DMS153 treated with DMSO at 0.1 percent for 48 hours (cell line): ENCODE measurements at regions not wholly inside any gene's neighbourhood (a gene's known extent, or its start where the extent isn't known, plus 50 kb on each side); places are given as distances from the start of the nearest gene placed in this dataset.

ENCODE experiments used
- DNase-seq: peaks from one replicate; lab custom pipeline; 2025; ENCODE audit not compliant: unreplicated experiment; lab: John Stamatoyannopoulos, UW

DNA sequence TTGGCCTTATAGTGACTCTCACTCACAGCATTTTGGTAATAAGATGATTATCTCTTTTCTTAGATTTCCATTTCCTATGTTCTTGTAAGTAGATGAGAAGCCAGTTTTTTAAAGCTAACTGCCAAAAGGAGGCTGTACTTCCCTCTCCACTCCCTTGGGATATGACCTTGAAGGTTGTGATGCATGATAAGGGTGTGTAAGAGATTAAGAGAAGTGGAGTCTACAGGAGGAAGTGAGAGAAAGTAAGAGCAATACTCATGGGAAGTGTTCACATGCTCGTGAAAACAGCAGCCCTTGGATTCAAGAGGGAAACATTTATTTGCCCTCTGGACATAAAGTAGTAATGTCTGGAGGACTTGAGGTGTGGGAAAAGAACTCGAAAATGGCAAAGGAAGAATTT lies 171.5 kb downstream of the EVA1A start:
- no peak for DNase-seq

DNA sequence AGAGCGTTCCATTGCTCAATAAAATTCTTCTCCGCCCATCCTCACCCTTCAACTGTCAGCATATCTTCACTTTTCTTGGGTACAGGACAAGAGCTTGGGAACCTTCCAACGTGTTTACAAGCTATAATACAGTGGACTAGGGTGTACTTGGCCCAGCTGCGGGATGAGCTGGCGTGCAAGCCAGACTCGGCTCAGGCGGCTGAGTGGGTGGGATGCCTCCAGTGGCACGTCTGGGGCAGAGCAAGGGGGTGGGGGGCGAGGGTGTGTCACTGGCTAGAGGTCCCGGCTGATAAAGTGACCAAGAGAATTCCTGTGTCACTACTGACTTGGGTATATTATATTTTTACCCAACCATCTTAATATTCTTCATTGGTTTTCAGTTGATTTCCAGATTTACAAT lies 179.7 kb downstream of the EVA1A start:
- no peak for DNase-seq

- no peak for DNase-seq
These were observed 180.3 kb upstream of the TACR1 start for GRCh38 chr2:75379476-75380210.

- no peak for DNase-seq
These were observed 176.6 kb upstream of the TACR1 start for GRCh38 chr2:75375646-75376582.

DNA sequence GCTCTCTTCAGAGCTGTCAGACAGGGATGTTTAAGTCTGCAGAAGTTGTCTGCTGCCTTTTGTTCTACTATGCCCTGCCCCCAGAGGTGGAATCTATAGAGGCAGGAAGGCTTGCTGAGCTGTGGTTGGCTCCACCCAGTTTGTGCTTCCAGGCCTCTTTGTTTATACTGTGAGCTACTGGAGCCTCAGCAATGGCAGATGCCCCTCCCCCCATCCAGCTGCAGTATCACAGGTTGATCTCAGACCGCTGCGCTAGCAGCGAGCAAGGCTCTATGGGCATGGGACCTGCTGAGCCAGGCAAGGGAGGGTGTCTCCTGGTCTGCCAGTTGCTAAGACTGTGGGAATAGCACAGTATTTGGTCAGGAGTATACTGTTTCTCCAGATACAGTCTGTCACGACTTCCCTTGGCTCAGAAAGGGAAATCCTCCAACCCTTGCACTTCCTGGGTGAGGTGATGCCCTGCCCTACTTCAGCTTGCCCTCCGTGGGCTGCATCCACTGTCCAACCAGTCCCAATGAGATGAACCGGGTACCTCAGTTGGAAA lies 175.2 kb upstream of the TACR1 start:
- DNase-seq, result peak; percentile 13

GRCh38 chr2:75367401-75367800 lies 168.1 kb upstream of the TACR1 start:
- DNase-seq, result peak; percentile 63

- no peak for DNase-seq
These were observed 162.2 kb upstream of the TACR1 start for GRCh38 chr2:75361486-75361885.

- no peak for DNase-seq
These were observed 161.6 kb upstream of the TACR1 start for GRCh38 chr2:75360945-75361344.

GRCh38 chr2:75356865-75357264 lies 157.5 kb upstream of the TACR1 start:
- DNase-seq, result no peak

- no peak for DNase-seq
These were observed 153.8 kb upstream of the TACR1 start for GRCh38 chr2:75353131-75353530.

DNA sequence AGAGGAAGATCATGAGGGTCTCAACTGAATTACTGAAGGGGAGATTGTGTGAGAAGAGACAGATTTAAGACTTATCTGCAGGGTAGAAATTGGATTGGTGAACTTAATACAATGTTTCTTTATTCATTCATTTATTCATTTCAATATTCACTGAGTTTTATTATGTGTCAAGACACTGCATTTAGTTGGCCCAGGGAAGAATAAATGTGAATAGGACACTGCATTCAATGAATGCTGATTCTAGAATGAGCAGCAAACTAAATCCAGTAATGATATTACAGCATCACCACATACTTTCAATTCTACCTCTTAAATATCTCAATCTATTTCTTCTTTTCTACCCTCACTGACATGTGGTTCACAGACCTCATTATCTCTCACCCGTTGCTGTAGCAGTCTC lies 149.0 kb upstream of the TACR1 start:
- DNase-seq, result no peak

DNA sequence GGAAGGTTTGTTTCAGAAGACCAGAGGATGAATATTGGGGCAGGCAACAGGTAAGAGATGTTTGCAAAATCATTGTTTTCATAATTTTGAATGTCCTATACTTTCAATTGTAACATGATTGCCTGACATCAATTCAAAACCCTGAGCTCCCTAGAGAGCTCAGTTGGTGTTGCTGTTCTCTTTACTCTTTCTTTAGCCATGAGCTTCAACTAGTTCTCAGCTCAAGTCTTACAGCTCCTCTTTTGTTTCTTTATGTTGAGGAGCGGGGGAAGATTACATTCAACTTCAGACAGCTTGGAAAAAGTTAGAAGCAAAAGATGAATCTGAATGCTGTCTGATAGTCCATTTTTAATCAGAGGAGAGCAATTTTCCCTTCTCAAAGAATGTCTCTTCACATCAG lies 144.8 kb upstream of the TACR1 start:
- DNase-seq, result no peak

- no peak for DNase-seq
These were observed 143.3 kb upstream of the TACR1 start for GRCh38 chr2:75342504-75343175.

- peak; percentile 2 for DNase-seq
These were observed 141.2 kb upstream of the TACR1 start for GRCh38 chr2:75340560-75340959.

DNA sequence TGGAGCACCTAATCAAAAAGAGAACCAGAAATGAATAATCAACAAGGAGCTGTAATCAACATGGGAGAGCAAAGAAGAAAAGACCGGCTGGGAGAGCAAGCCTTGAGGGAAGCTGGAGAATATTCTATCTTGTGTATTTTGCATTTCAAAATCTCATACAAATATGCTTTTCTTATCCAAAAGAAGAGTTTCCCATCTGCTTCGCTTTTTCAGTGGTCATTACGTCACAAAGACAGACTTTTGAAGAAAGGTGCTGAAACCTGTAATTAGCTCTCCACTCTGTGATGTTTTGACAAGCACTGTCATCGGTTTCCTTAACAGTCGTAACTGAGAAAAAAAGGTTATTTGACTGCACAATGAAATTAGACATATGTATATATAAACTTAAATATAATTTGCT lies 139.1 kb upstream of the TACR1 start:
- DNase-seq, result no peak

DNA sequence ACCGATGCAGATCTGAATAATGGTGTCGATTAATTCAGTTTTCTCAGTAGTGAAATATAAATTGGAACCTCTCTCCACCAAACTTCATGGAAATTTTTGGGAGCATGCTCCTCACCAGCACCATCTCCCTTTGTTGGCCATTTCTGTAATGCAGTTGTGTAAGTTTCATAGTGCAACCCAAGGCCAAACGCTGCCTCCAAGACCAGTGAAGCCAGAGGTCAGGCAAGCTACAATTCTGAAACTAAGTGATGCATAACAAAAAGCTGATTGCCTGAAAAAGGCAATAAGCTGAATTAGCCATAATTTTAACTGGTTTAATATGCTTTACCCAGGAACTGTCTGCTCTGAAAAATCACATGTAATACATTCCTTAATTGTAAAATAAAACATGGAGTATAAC lies 138.3 kb upstream of the TACR1 start:
- no peak for DNase-seq

GRCh38 chr2:75337016-75337415 lies 137.7 kb upstream of the TACR1 start:
- DNase-seq, result no peak

- DNase-seq, result no peak
These were observed 137.1 kb upstream of the TACR1 start for GRCh38 chr2:75336451-75336850.

DNA sequence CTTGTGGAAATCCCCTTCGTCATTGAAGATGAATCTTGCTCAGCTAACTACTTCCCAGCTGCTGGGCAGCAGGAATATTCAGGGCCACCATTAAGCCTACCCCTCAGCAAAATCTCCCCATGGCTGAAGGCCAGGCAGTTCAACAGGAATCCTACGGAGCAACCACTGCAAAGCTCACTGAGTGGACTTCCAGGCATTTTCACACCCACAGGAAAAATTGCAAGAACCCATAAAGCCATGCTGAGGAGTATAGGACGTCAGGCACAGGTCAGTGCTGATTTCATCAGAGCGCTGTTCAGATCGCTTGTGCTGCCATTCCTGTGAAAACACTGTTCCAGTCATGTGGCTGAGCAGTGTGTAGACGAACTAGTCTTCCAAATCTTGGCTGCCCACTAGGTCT lies 134.8 kb upstream of the TACR1 start:
- no peak for DNase-seq

DNA sequence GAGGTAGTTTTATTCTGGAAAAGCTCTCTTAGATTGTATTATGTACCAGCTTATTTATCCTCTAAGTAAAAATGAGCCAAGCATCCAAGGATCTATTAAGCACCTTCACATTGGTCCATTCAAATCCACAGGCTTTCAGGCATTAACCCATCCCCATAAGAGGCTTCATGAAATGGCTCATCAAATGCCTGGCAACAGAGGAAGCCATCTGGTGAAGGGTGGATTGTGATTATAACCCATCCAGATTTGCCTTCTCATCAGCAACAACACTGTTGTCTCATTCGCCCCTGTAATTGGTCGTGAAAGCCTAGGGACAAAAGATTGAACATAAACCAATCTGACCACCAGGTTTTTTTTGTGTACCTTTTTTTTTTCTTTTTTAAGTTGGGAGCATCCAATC lies 134.3 kb upstream of the TACR1 start:
- DNase-seq, result no peak

- DNase-seq, result no peak
These were observed 128.8 kb upstream of the TACR1 start for GRCh38 chr2:75328156-75328555.
